ENCODE measurements at regions not wholly inside any gene's neighbourhood (a gene's known extent, or its start where the extent isn't known, plus 50 kb on each side); places are given as distances from the start of the nearest gene placed in this dataset.

DNA sequence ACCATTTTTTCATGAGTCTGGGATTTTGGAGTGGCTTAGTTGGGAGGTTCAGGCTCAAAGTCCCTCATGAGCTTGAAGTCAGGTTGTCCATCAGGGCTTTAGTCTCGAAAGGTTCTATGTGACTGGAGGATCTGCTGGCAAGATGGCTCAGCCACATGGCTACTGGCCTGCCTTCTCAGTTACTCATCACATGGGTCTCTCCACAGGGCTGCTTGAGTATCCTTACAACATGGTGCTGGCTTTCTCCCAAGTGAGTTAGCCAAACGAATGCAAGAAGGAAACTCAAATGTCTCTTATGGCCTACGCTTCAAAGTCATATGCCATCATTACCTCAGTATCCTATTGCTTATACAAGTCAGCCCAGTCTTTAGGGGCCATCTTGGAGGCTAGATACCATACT, 106.3 kb upstream of the VCX3B start:
- Histone ChIP-seq H3K9me3 (ENCODE audit: insufficient read depth, low read depth, low read length) (no peaks in the 10 kb centered on the region), H4K20me1 (ENCODE audit: insufficient read depth, low read length, poor library complexity, severe bottlenecking) (no peaks in the 10 kb centered on the region), H3K27me3 (ENCODE audit: insufficient read depth, low read length, poor library complexity, severe bottlenecking) (no peaks in the 10 kb centered on the region), H3K4me2 (ENCODE audit: low read depth, low read length, poor library complexity, severe bottlenecking) (no peak overlapping the region), H3K79me2 (ENCODE audit: insufficient read depth, low read length) (no peaks in the 10 kb centered on the region), H3K9ac (ENCODE audit: low read depth, low read length, poor library complexity, severe bottlenecking) (no peak overlapping the region), H3K4me1 (ENCODE audit: insufficient read depth, low read length, poor library complexity, severe bottlenecking) (no peaks in the 10 kb centered on the region), H2AFZ (ENCODE audit: low read length) (no peak overlapping the region), H3K4me3 (ENCODE audit: low read length, poor library complexity, severe bottlenecking) (no peak overlapping the region), H3K36me3 (ENCODE audit: insufficient read depth, low read length) (no peaks in the 10 kb centered on the region), H3F3A (ENCODE audit: low read depth) (no peaks in the 10 kb centered on the region), H3K9me2 (replicated peaks; ENCODE audit: low read depth, low read length) (no peaks in the 10 kb centered on the region)
- no peak for TF ChIP-seq CTCF (conservative IDR thresholded peaks at IDR 0.05; ENCODE audit: low read length)
- no peak for TF ChIP-seq EZH2phosphoT487 (IDR thresholded peaks at IDR 0.05; ENCODE audit: borderline replicate concordance)

DNA sequence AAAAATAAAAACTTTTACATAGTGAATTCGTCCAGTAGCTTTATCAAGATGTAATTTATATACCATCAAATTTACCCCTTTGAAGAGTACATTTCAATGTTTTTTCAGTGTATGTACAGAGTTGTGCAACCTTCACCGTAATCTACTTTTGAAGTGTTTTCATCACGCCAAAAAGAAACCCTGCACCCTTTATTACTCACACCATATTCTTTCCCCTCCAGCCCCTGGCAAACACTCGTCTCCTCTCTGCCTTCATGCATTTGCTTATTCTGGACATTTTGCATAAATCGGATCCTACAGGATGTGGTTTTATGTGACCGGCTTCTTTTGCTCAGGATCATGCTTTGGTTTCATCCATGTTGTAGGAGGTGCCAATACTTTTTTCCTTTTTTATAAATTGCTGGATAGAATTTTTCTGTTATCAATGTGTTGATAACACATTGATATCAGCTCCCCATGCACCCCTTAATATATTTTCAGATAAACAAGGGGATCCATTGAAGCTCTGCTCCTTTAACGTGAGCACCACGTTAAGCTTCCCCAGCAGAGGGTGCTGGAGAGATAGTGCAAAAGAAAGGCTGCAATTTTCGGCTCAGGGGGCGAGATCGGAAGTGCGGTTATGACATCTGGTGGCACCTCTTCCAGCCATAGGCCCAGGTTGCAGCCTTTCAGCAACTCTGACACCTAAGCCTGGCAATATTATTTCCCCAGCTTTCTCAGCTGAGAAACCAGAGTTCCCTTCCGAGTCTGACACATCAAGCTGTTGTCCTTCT, 100.1 kb upstream of the VCX3B start:
- Histone ChIP-seq H3K9me3 (ENCODE audit: insufficient read depth, low read depth, low read length) (no peaks in the 10 kb centered on the region), H3K36me3 (ENCODE audit: insufficient read depth, low read length) (no peaks in the 10 kb centered on the region), H2AFZ (ENCODE audit: low read length) (no peak overlapping the region), H3K4me1 (ENCODE audit: insufficient read depth, low read length, poor library complexity, severe bottlenecking) (no peaks in the 10 kb centered on the region), H3K4me3 (ENCODE audit: low read length, poor library complexity, severe bottlenecking) (no peak overlapping the region), H3K27me3 (ENCODE audit: insufficient read depth, low read length, poor library complexity, severe bottlenecking) (no peaks in the 10 kb centered on the region), H3K9ac (ENCODE audit: low read depth, low read length, poor library complexity, severe bottlenecking) (no peak overlapping the region), H3K4me2 (ENCODE audit: low read depth, low read length, poor library complexity, severe bottlenecking) (no peak overlapping the region), H4K20me1 (ENCODE audit: insufficient read depth, low read length, poor library complexity, severe bottlenecking) (no peaks in the 10 kb centered on the region), H3F3A (ENCODE audit: low read depth) (no peaks in the 10 kb centered on the region), H3K9me2 (replicated peaks; ENCODE audit: low read depth, low read length) (no peaks in the 10 kb centered on the region), H3K79me2 (ENCODE audit: insufficient read depth, low read length) (no peaks in the 10 kb centered on the region)
- TF ChIP-seq EZH2phosphoT487 (IDR thresholded peaks at IDR 0.05; ENCODE audit: borderline replicate concordance) (no peak), CTCF (conservative IDR thresholded peaks at IDR 0.05; ENCODE audit: low read length) (0 out of 2 replicates have a peak, but pooled peaks have one; percentile 11)

GRCh38 chrX:8366481-8366880, 98.1 kb upstream of the VCX3B start:
- Histone ChIP-seq H3K36me3 (ENCODE audit: insufficient read depth, low read length) (no peaks in the 10 kb centered on the region), H3K4me3 (ENCODE audit: low read length, poor library complexity, severe bottlenecking) (no peak overlapping the region), H4K20me1 (ENCODE audit: insufficient read depth, low read length, poor library complexity, severe bottlenecking) (no peaks in the 10 kb centered on the region), H3K9ac (ENCODE audit: low read depth, low read length, poor library complexity, severe bottlenecking) (no peak overlapping the region), H2AFZ (ENCODE audit: low read length) (no peak overlapping the region), H3F3A (ENCODE audit: low read depth) (no peaks in the 10 kb centered on the region), H3K4me1 (ENCODE audit: insufficient read depth, low read length, poor library complexity, severe bottlenecking) (no peaks in the 10 kb centered on the region), H3K79me2 (ENCODE audit: insufficient read depth, low read length) (no peaks in the 10 kb centered on the region), H3K9me3 (ENCODE audit: insufficient read depth, low read depth, low read length) (no peaks in the 10 kb centered on the region), H3K27me3 (ENCODE audit: insufficient read depth, low read length, poor library complexity, severe bottlenecking) (no peaks in the 10 kb centered on the region), H3K4me2 (ENCODE audit: low read depth, low read length, poor library complexity, severe bottlenecking) (no peak overlapping the region), H3K9me2 (replicated peaks; ENCODE audit: low read depth, low read length) (no peaks in the 10 kb centered on the region)
- TF ChIP-seq CTCF (conservative IDR thresholded peaks at IDR 0.05; ENCODE audit: low read length) (no peak), EZH2phosphoT487 (IDR thresholded peaks at IDR 0.05; ENCODE audit: borderline replicate concordance) (no peak)

All from Loucy (cell line).